Jurkat, Clone E6-1 (cell line): ENCODE measurements at regions not wholly inside any gene's neighbourhood (a gene's known extent, or its start where the extent isn't known, plus 50 kb on each side); places are given as distances from the start of the nearest gene placed in this dataset.
"Not testable (repeated sequence)": the region's sequence is repeated elsewhere in the genome, so short reads cannot be mapped to it uniquely, and the experiment has no call there.

Experiments
- DNase-seq: peaks from one replicate; pipeline ENCODE4 v3.0.0-alpha.2; 2011; ENCODE audit warnings: low read depth, low spot score
- H3K4me3 ChIP-seq: 2 replicates; pipeline ENCODE4 v1.5.1; 2011; ENCODE audit warnings: mild to moderate bottlenecking, low read length, control low read depth, moderate library complexity

GRCh38 chr6:85291326-85291725 lies 158.6 kb upstream of the NT5E start:
- no peak for DNase-seq
- no peak overlapping the region for H3K4me3 ChIP-seq

GRCh38 chr6:85287654-85288053 lies 162.2 kb upstream of the NT5E start:
- H3K4me3 ChIP-seq: no peak overlapping the region

GRCh38 chr6:85287158-85287557 lies 162.7 kb upstream of the NT5E start:
- H3K4me3 ChIP-seq: no peak overlapping the region
- DNase-seq: no peak

More at GRCh38 chr6:85287654-85288053, 162.2 kb upstream of the NT5E start:
- no peak for DNase-seq

- DNase-seq, H3K4me3 ChIP-seq: not testable (repeated sequence)
These were observed 163.4 kb upstream of the NT5E start for GRCh38 chr6:85286507-85286906.

- DNase-seq: no peak
- no peak overlapping the region for H3K4me3 ChIP-seq
These were observed 163.9 kb upstream of the NT5E start for GRCh38 chr6:85285934-85286333.

- H3K4me3 ChIP-seq: no peak overlapping the region
- no peak for DNase-seq
These were observed 164.8 kb upstream of the NT5E start for GRCh38 chr6:85285114-85285513.

GRCh38 chr6:85283436-85283835 lies 166.4 kb upstream of the NT5E start:
- H3K4me3 ChIP-seq: no peak overlapping the region
- no peak for DNase-seq

GRCh38 chr6:85278466-85279035 lies 171.3 kb upstream of the NT5E start:
- no peak overlapping the region for H3K4me3 ChIP-seq
- DNase-seq: no peak

GRCh38 chr6:85276026-85276425 lies 173.9 kb upstream of the NT5E start:
- not testable (repeated sequence) for H3K4me3 ChIP-seq, DNase-seq

GRCh38 chr6:85275338-85275985 lies 174.4 kb upstream of the NT5E start:
- no peak for DNase-seq
- no peak overlapping the region for H3K4me3 ChIP-seq

GRCh38 chr6:85273870-85274269 lies 176.0 kb upstream of the NT5E start:
- DNase-seq: no peak

GRCh38 chr6:85273046-85273445 lies 176.8 kb upstream of the NT5E start:
- H3K4me3 ChIP-seq: no peak overlapping the region

More at GRCh38 chr6:85273870-85274269, 176.0 kb upstream of the NT5E start:
- no peak overlapping the region for H3K4me3 ChIP-seq

GRCh38 chr6:85272592-85272991 lies 177.3 kb upstream of the NT5E start:
- DNase-seq: no peak
- no peak overlapping the region for H3K4me3 ChIP-seq

More at GRCh38 chr6:85273046-85273445, 176.8 kb upstream of the NT5E start:
- no peak for DNase-seq

GRCh38 chr6:85262621-85263020 lies 187.3 kb upstream of the NT5E start:
- H3K4me3 ChIP-seq: no peak overlapping the region
- DNase-seq: no peak

- H3K4me3 ChIP-seq: no peak overlapping the region
These were observed 188.6 kb upstream of the NT5E start for GRCh38 chr6:85261271-85261670.

GRCh38 chr6:85255661-85256060 lies 194.2 kb upstream of the NT5E start:
- no peak overlapping the region for H3K4me3 ChIP-seq
- DNase-seq: no peak

More at GRCh38 chr6:85261271-85261670, 188.6 kb upstream of the NT5E start:
- DNase-seq: no peak

GRCh38 chr6:85252552-85252951 lies 197.3 kb upstream of the NT5E start:
- DNase-seq: no peak
- H3K4me3 ChIP-seq: no peak overlapping the region

- H3K4me3 ChIP-seq: no peak overlapping the region
- DNase-seq: no peak
These were observed 197.8 kb upstream of the NT5E start for GRCh38 chr6:85252085-85252484.

- DNase-seq: no peak
- H3K4me3 ChIP-seq: no peak overlapping the region
These were observed 198.6 kb upstream of the NT5E start for GRCh38 chr6:85251300-85251699.

GRCh38 chr6:85250586-85251220 lies 199.2 kb upstream of the NT5E start:
- no peak for DNase-seq
- H3K4me3 ChIP-seq: no peak overlapping the region

GRCh38 chr6:85245004-85245403 lies 204.9 kb upstream of the NT5E start:
- no peak for DNase-seq
- H3K4me3 ChIP-seq: no peak overlapping the region
